ENCODE measurements at regions not wholly inside any gene's neighbourhood (a gene's known extent, or its start where the extent isn't known, plus 50 kb on each side); places are given as distances from the start of the nearest gene placed in this dataset.

DNA sequence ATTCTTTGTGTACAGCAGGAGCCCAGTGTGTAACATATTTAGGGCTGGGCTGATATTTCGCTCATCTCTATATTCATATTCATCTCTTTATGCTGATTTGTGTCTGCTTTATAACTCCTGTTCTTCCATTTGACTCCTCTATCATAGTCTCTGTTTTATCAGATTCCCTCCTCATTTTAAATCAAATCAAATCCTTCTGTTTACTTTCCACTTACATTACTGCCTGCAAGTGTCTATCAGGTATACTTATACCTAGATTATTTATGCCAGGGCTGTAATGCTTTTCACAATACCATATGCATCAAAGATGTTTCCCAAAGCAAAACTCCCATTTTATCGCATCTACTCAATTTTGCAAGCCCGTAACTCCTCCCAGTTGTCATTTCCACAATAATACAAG is 990.7 kb downstream of the SORCS1 start (continued):
- TF ChIP-seq POLR2AphosphoS5 (IDR thresholded peaks at IDR 0.05; ENCODE audit: low read depth) (no peak), CTCF (conservative IDR thresholded peaks at IDR 0.05; ENCODE audit: low read depth in 2 of 2) (no peak), EZH2phosphoT487 (IDR thresholded peaks at IDR 0.05; ENCODE audit: unreplicated experiment) (no peak), CREB1 (CRISPR knock-in tag; IDR thresholded peaks at IDR 0.05; ENCODE audit: low read depth) (no peak), ZNF331 (CRISPR knock-in tag; IDR thresholded peaks at IDR 0.05; ENCODE audit: low read depth) (no peak), EZH2 (IDR thresholded peaks at IDR 0.05; ENCODE audit: low read depth, unreplicated experiment) (no peak)
- TF ChIP-seq, protein P1, sequence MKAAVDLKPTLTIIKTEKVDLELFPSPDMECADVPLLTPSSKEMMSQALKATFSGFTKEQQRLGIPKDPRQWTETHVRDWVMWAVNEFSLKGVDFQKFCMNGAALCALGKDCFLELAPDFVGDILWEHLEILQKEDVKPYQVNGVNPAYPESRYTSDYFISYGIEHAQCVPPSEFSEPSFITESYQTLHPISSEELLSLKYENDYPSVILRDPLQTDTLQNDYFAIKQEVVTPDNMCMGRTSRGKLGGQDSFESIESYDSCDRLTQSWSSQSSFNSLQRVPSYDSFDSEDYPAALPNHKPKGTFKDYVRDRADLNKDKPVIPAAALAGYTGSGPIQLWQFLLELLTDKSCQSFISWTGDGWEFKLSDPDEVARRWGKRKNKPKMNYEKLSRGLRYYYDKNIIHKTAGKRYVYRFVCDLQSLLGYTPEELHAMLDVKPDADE (IDR thresholded peaks at IDR 0.05), result no peak

GRCh38 chr10:106169241-106169640 is 995.3 kb downstream of the SORCS1 start:
- no peak overlapping the region for H3K4me3 ChIP-seq
- H3F3A ChIP-seq (replicated peaks; ENCODE audit: low read depth), result no peaks in the 10 kb centered on the region
- no peak overlapping the region for H3K27ac Mint-ChIP-seq
- H3K79me2 ChIP-seq (replicated peaks; ENCODE audit: insufficient read depth), result no peaks in the 10 kb centered on the region
- no peaks in the 10 kb centered on the region for H3K36me3 Mint-ChIP-seq (ENCODE audit: low read depth)
- H3K27me3 Mint-ChIP-seq (ENCODE audit: insufficient read depth, low read depth, poor library complexity), result no peaks in the 10 kb centered on the region
- no peaks in the 10 kb centered on the region for H3K36me3 ChIP-seq (ENCODE audit: insufficient read depth)
- H3K27ac ChIP-seq (ENCODE audit: low read depth), result no peak overlapping the region
- H3K9me3 Mint-ChIP-seq, result no peaks in the 10 kb centered on the region
- H3K27me3 ChIP-seq (ENCODE audit: insufficient read depth), result no peaks in the 10 kb centered on the region
- no peak for ATAC-seq
- TF ChIP-seq ZNF462 (CRISPR knock-in tag; IDR thresholded peaks at IDR 0.05) (no peak), EZH2 (IDR thresholded peaks at IDR 0.05; ENCODE audit: low read depth, unreplicated experiment) (no peak), ZNF331 (CRISPR knock-in tag; IDR thresholded peaks at IDR 0.05; ENCODE audit: low read depth) (no peak), STAT1 (IDR thresholded peaks at IDR 0.05; ENCODE audit: unreplicated experiment) (no peak), NANOG (IDR thresholded peaks at IDR 0.05; ENCODE audit: borderline replicate concordance) (no peak), CREB1 (CRISPR knock-in tag; IDR thresholded peaks at IDR 0.05; ENCODE audit: low read depth) (no peak)
- TF ChIP-seq, protein P1 (IDR thresholded peaks at IDR 0.05), result no peak
- no peak for DNase-seq (ENCODE audit: low spot score)
- no peak overlapping the region for H2AFZ ChIP-seq
- no peaks in the 10 kb centered on the region for H3K4me1 Mint-ChIP-seq
- no peaks in the 10 kb centered on the region for H3K9me2 ChIP-seq (ENCODE audit: insufficient read depth)
- H3K4me2 ChIP-seq, result no peak overlapping the region
- H3K4me3 Mint-ChIP-seq, result no peak overlapping the region
- no peaks in the 10 kb centered on the region for H4K20me1 ChIP-seq (replicated peaks; ENCODE audit: insufficient read depth)
- H3K4me1 ChIP-seq (ENCODE audit: insufficient read depth), result no peaks in the 10 kb centered on the region

All from GM23338 (cell line).